C4-2B (cell line): ENCODE measurements at regions not wholly inside any gene's neighbourhood (a gene's known extent, or its start where the extent isn't known, plus 50 kb on each side); places are given as distances from the start of the nearest gene placed in this dataset.

Source experiments
- CTCF ChIP-seq: fragments of 450-650 bp; conservative IDR thresholded peaks from 2 replicates; pipeline ENCODE4 v1.5.1; 2017; ENCODE audit warnings: mild to moderate bottlenecking
- ZFX ChIP-seq: fragments of 450-650 bp; IDR thresholded peaks from 2 replicates; pipeline ENCODE4 v1.6.1; 2017

- no peak for TF ChIP-seq CTCF
- no peak for TF ChIP-seq ZFX
Observed at GRCh38 chr4:141462361-141462760, 174.0 kb upstream of the IL15 start.
